Kidney tubule cell (primary cell): ENCODE measurements at regions not wholly inside any gene's neighbourhood (a gene's known extent, or its start where the extent isn't known, plus 50 kb on each side); places are given as distances from the start of the nearest gene placed in this dataset.
A peak's percentile ranks its signal among the peaks of the same experiment; 100 is the strongest.
"Not testable (repeated sequence)": the region's sequence is repeated elsewhere in the genome, so short reads cannot be mapped to it uniquely, and the experiment has no call there.

Source experiments
- DNase-seq: peaks from one replicate; pipeline ENCODE4 v3.0.0-alpha.2; 2018; ENCODE audit warnings: low spot score

- no peak for DNase-seq
Observed at GRCh38 chr5:160479220-160479619, 57.6 kb downstream of the PTTG1 start.

GRCh38 chr5:160479926-160480325 lies 58.3 kb downstream of the PTTG1 start:
- DNase-seq: peak; percentile 86

GRCh38 chr5:160480652-160481051 lies 59.0 kb downstream of the PTTG1 start:
- no peak for DNase-seq

- DNase-seq: no peak
Observed at GRCh38 chr5:160484678-160485077, 63.0 kb downstream of the PTTG1 start.

GRCh38 chr5:160485364-160485969 lies 63.8 kb downstream of the PTTG1 start:
- DNase-seq: no peak

- DNase-seq: no peak
Observed at GRCh38 chr5:160486573-160486972, 64.9 kb downstream of the PTTG1 start.

- no peak for DNase-seq
Observed at GRCh38 chr5:160488394-160489325, 67.0 kb downstream of the PTTG1 start.

GRCh38 chr5:160491438-160491837 lies 69.8 kb downstream of the PTTG1 start:
- DNase-seq: no peak

- peak; percentile 16 for DNase-seq
Observed at GRCh38 chr5:160492565-160492964, 70.9 kb downstream of the PTTG1 start.

- no peak for DNase-seq
Observed at GRCh38 chr5:160493806-160494338, 72.2 kb downstream of the PTTG1 start.

GRCh38 chr5:160494451-160494850 lies 72.8 kb downstream of the PTTG1 start:
- DNase-seq: no peak

GRCh38 chr5:160496334-160496733 lies 74.7 kb downstream of the PTTG1 start:
- DNase-seq: no peak

- peak; percentile 20 for DNase-seq
Observed at GRCh38 chr5:160496784-160497183, 75.1 kb downstream of the PTTG1 start.

- no peak for DNase-seq
Observed at GRCh38 chr5:160497878-160498277, 76.2 kb downstream of the PTTG1 start.

- DNase-seq: not testable (repeated sequence)
Observed at GRCh38 chr5:160498441-160499043, 76.9 kb downstream of the PTTG1 start.

GRCh38 chr5:160500786-160501779 lies 79.4 kb downstream of the PTTG1 start:
- DNase-seq: no peak

- DNase-seq: no peak
Observed at GRCh38 chr5:160504906-160505305, 83.3 kb downstream of the PTTG1 start.

GRCh38 chr5:160506006-160507004 lies 84.7 kb downstream of the PTTG1 start:
- DNase-seq: peak; percentile 16

GRCh38 chr5:160507221-160507721 lies 85.6 kb downstream of the PTTG1 start:
- peak; percentile 84 for DNase-seq

GRCh38 chr5:160508780-160509361 lies 87.2 kb downstream of the PTTG1 start:
- peak; percentile 86 for DNase-seq
